WTC11 (cell line): ENCODE measurements at regions not wholly inside any gene's neighbourhood (a gene's known extent, or its start where the extent isn't known, plus 50 kb on each side); places are given as distances from the start of the nearest gene placed in this dataset.

Source experiments
- ATAC-seq: fragments of 200-7000 bp; cut with Tn5 transposase; 2 replicates; pipeline ENCODE4 v1.10.0; 2021; ENCODE audit warnings: mild to moderate bottlenecking, moderate library complexity
- CTCF ChIA-PET: fragments of 300-600 bp; sonication (Branson Sonifier 250); formaldehyde crosslinking; loops from one replicate; lab custom pipeline; 2021; ENCODE audit warnings: antibody characterized with exemption; lab: Charles Lee
- POLR2A ChIA-PET: fragments of 350-600 bp; sonication (Branson Sonifier 250); formaldehyde crosslinking; loops from one replicate; lab custom pipeline; 2021; ENCODE audit warnings: antibody characterized with exemption; lab: Charles Lee
- DNase-seq: peaks from one replicate; pipeline ENCODE4 v3.0.0; 2021; ENCODE audit warnings: low spot score
- H3K27ac Mint-ChIP-seq: 2 replicates; pipeline ENCODE4 v1.8.0; 2021; ENCODE audit warnings: mixed read lengths
- H3K27me3 Mint-ChIP-seq: 2 replicates; pipeline ENCODE4 v1.8.0; 2021; ENCODE audit warnings: low read depth, mild to moderate bottlenecking, moderate library complexity, mixed read lengths
- H3K36me3 Mint-ChIP-seq: 2 replicates; pipeline ENCODE4 v1.8.0; 2021; ENCODE audit warnings: mixed read lengths
- H3K4me1 Mint-ChIP-seq: 2 replicates; pipeline ENCODE4 v1.8.0; 2022; ENCODE audit warnings: mixed read lengths
- H3K4me3 Mint-ChIP-seq: 2 replicates; pipeline ENCODE4 v1.8.0; 2021; ENCODE audit warnings: mild to moderate bottlenecking, moderate library complexity, mixed read lengths
- H3K9me3 Mint-ChIP-seq: 2 replicates; pipeline ENCODE4 v1.8.0; 2021; ENCODE audit warnings: mixed read lengths
- ARID4B ChIP-seq: sonication (generic); formaldehyde crosslinking; IDR thresholded peaks from 2 replicates; pipeline ENCODE4 v1.8.0; 2023; ENCODE audit warnings: missing genetic modification reagents, mild to moderate bottlenecking, borderline replicate concordance
- ATF2 ChIP-seq: sonication (generic); formaldehyde crosslinking; IDR thresholded peaks from 2 replicates; pipeline ENCODE4 v1.8.1; 2022; ENCODE audit warnings: low read depth, missing genetic modification reagents, borderline replicate concordance
- CREB1 ChIP-seq: sonication (generic); formaldehyde crosslinking; IDR thresholded peaks from 2 replicates; pipeline ENCODE4 v1.8.0; 2023; ENCODE audit warnings: mild to moderate bottlenecking, missing genetic modification reagents
- CREM ChIP-seq: sonication (generic); formaldehyde crosslinking; IDR thresholded peaks from 2 replicates; pipeline ENCODE4 v1.8.1; 2022; ENCODE audit warnings: mild to moderate bottlenecking, missing genetic modification reagents, moderate library complexity
- E2F1 ChIP-seq: sonication (generic); formaldehyde crosslinking; IDR thresholded peaks from 2 replicates; pipeline ENCODE4 v1.8.0; 2022; ENCODE audit warnings: mild to moderate bottlenecking, missing genetic modification reagents
- E2F4 ChIP-seq: sonication (generic); formaldehyde crosslinking; IDR thresholded peaks from 2 replicates; pipeline ENCODE4 v1.8.1; 2022; ENCODE audit warnings: low read depth, mild to moderate bottlenecking, moderate library complexity, missing genetic modification reagents, borderline replicate concordance
- E2F5 ChIP-seq: sonication (generic); formaldehyde crosslinking; IDR thresholded peaks from 2 replicates; pipeline ENCODE4 v1.8.1; 2022; ENCODE audit warnings: mild to moderate bottlenecking, moderate library complexity, missing genetic modification reagents
- EMX1 ChIP-seq: fragments of 250-450 bp; sonication (Bioruptor Pico); IDR thresholded peaks from 2 replicates; pipeline ENCODE4 v1.8.0; 2021; ENCODE audit warnings: mild to moderate bottlenecking
- ESRRA ChIP-seq: sonication (generic); formaldehyde crosslinking; IDR thresholded peaks from 2 replicates; pipeline ENCODE4 v1.8.1; 2022; ENCODE audit warnings: mild to moderate bottlenecking, missing genetic modification reagents, borderline replicate concordance
- ETV6 ChIP-seq: sonication (generic); formaldehyde crosslinking; IDR thresholded peaks from 2 replicates; pipeline ENCODE4 v1.8.1; 2022; ENCODE audit warnings: mild to moderate bottlenecking, missing genetic modification reagents
- FOXJ3 ChIP-seq: sonication (generic); formaldehyde crosslinking; IDR thresholded peaks from 2 replicates; pipeline ENCODE4 v1.9.0; 2021; ENCODE audit warnings: missing genetic modification reagents, mild to moderate bottlenecking, borderline replicate concordance
- GABPB1 ChIP-seq: sonication (generic); formaldehyde crosslinking; IDR thresholded peaks from 2 replicates; pipeline ENCODE4 v1.8.1; 2023; ENCODE audit warnings: mild to moderate bottlenecking, missing genetic modification reagents
- MXD4 ChIP-seq: fragments of 250-450 bp; sonication (Bioruptor Pico); IDR thresholded peaks from 2 replicates; pipeline ENCODE4 v1.8.0; 2021; ENCODE audit warnings: mild to moderate bottlenecking, moderate library complexity, borderline replicate concordance
- NR1H2 ChIP-seq: sonication (generic); formaldehyde crosslinking; IDR thresholded peaks from 2 replicates; pipeline ENCODE4 v1.9.0; 2021; ENCODE audit warnings: mild to moderate bottlenecking, moderate library complexity, missing genetic modification reagents
- OVOL2 ChIP-seq: fragments of 250-450 bp; sonication (Bioruptor Pico); IDR thresholded peaks from 2 replicates; pipeline ENCODE4 v1.9.0; 2021; ENCODE audit warnings: mild to moderate bottlenecking, borderline replicate concordance
- PREB ChIP-seq: sonication (generic); formaldehyde crosslinking; IDR thresholded peaks from 2 replicates; pipeline ENCODE4 v1.8.1; 2022; ENCODE audit warnings: mild to moderate bottlenecking, missing genetic modification reagents, moderate library complexity, borderline replicate concordance
- RELA ChIP-seq: sonication (generic); formaldehyde crosslinking; IDR thresholded peaks from 2 replicates; pipeline ENCODE4 v1.8.1; 2022; ENCODE audit warnings: missing genetic modification reagents, mild to moderate bottlenecking, borderline replicate concordance
- SMAD4 ChIP-seq: sonication (generic); formaldehyde crosslinking; IDR thresholded peaks from 2 replicates; pipeline ENCODE4 v1.8.0; 2022; ENCODE audit warnings: mild to moderate bottlenecking, missing genetic modification reagents
- TCF7 ChIP-seq: sonication (generic); formaldehyde crosslinking; IDR thresholded peaks from 2 replicates; pipeline ENCODE4 v1.8.0; 2022; ENCODE audit warnings: mild to moderate bottlenecking, low read depth, missing genetic modification reagents, moderate library complexity
- USF1 ChIP-seq: sonication (generic); formaldehyde crosslinking; IDR thresholded peaks from 2 replicates; pipeline ENCODE4 v1.8.0; 2022; ENCODE audit warnings: mild to moderate bottlenecking, missing genetic modification reagents
- USF2 ChIP-seq: sonication (generic); formaldehyde crosslinking; IDR thresholded peaks from 2 replicates; pipeline ENCODE4 v1.8.1; 2023; ENCODE audit warnings: mild to moderate bottlenecking, missing genetic modification reagents, moderate library complexity
- ZMAT4 ChIP-seq: fragments of 250-450 bp; sonication (Bioruptor Pico); IDR thresholded peaks from 2 replicates; pipeline ENCODE4 v1.9.0; 2021; ENCODE audit warnings: mild to moderate bottlenecking
- ZNF396 ChIP-seq: fragments of 250-450 bp; sonication (Bioruptor Pico); IDR thresholded peaks from 2 replicates; pipeline ENCODE4 v1.8.0; 2021; ENCODE audit warnings: mild to moderate bottlenecking, moderate library complexity, borderline replicate concordance
- ZNF423 ChIP-seq: fragments of 250-450 bp; sonication (Bioruptor Pico); IDR thresholded peaks from 2 replicates; pipeline ENCODE4 v2.1.2; 2022; ENCODE audit warnings: mild to moderate bottlenecking, moderate library complexity
- ZNF671 ChIP-seq: fragments of 250-450 bp; sonication (Bioruptor Pico); IDR thresholded peaks from 2 replicates; pipeline ENCODE4 v1.8.0; 2021; ENCODE audit warnings: mild to moderate bottlenecking

- no peak for TF ChIP-seq OVOL2 (CRISPR knock-in tag)
- no peak for TF ChIP-seq FOXJ3 (CRISPR knock-in tag)
- no peak for TF ChIP-seq ESRRA (CRISPR knock-in tag)
- no peak for TF ChIP-seq SMAD4 (CRISPR knock-in tag)
- TF ChIP-seq E2F5 (CRISPR knock-in tag): no peak
- TF ChIP-seq E2F4 (CRISPR knock-in tag): no peak
- no peak for TF ChIP-seq E2F1 (CRISPR knock-in tag)
- no peak for TF ChIP-seq ARID4B (CRISPR knock-in tag)
- no peak for TF ChIP-seq ZMAT4 (CRISPR knock-in tag)
- TF ChIP-seq GABPB1 (CRISPR knock-in tag): no peak
- no peak for TF ChIP-seq USF1 (CRISPR knock-in tag)
- no peak for TF ChIP-seq MXD4 (CRISPR knock-in tag)
- TF ChIP-seq ETV6 (CRISPR knock-in tag): no peak
- no peak for TF ChIP-seq CREM (CRISPR knock-in tag)
- TF ChIP-seq ZNF396 (CRISPR knock-in tag): no peak
- TF ChIP-seq RELA (CRISPR knock-in tag): no peak
- DNase-seq (no peak), ATAC-seq (no peak)
- CTCF ChIA-PET: no interaction called here
- no peaks in the 10 kb centered on the region for H3K27me3 Mint-ChIP-seq
- POLR2A ChIA-PET: no interaction called here
- H3K9me3 Mint-ChIP-seq: peaks cover 5% of the 10 kb centered on the region; the same call in 1 of the 2 replicates
- no peak overlapping the region for H3K4me3 Mint-ChIP-seq
- no peak overlapping the region for H3K27ac Mint-ChIP-seq
- H3K4me1 Mint-ChIP-seq: no peaks in the 10 kb centered on the region
- no peaks in the 10 kb centered on the region for H3K36me3 Mint-ChIP-seq
These were observed 510.0 kb downstream of the ACTL7B start for GRCh38 chr9:108345826-108346225.

GRCh38 chr9:108339251-108339650, 516.5 kb downstream of the ACTL7B start:
- no peaks in the 10 kb centered on the region for H3K36me3 Mint-ChIP-seq
- H3K9me3 Mint-ChIP-seq: peaks cover 5% of the 10 kb centered on the region; the same call in 1 of the 2 replicates
- ChIA-PET CTCF (no interaction called here), POLR2A (no interaction called here)
- no peak for DNase-seq
- no peak overlapping the region for H3K27ac Mint-ChIP-seq
- H3K4me1 Mint-ChIP-seq: peaks cover 5% of the 10 kb centered on the region
- H3K4me3 Mint-ChIP-seq: no peak overlapping the region
- ATAC-seq: no peak
- H3K27me3 Mint-ChIP-seq: no peaks in the 10 kb centered on the region
- TF ChIP-seq CREB1 (CRISPR knock-in tag): no peak
- no peak for TF ChIP-seq USF2
- no peak for TF ChIP-seq NR1H2 (CRISPR knock-in tag)
- no peak for TF ChIP-seq ZNF671
- TF ChIP-seq EMX1: no peak
- no peak for TF ChIP-seq ZNF423 (CRISPR knock-in tag)
- no peak for TF ChIP-seq PREB (CRISPR knock-in tag)
- TF ChIP-seq TCF7 (CRISPR knock-in tag): no peak
- no peak for TF ChIP-seq ATF2
